ENCODE measurements at regions not wholly inside any gene's neighbourhood (a gene's known extent, or its start where the extent isn't known, plus 50 kb on each side); places are given as distances from the start of the nearest gene placed in this dataset.

- DNase-seq = no peak
Observed at GRCh38 chr7:18202315-18203045, 174.8 kb upstream of the PRPS1L1 start.

GRCh38 chr7:18206331-18206730 lies 178.7 kb upstream of the PRPS1L1 start:
- DNase-seq = no peak

GRCh38 chr7:18208921-18209320 lies 181.3 kb upstream of the PRPS1L1 start:
- DNase-seq = no peak

- DNase-seq = no peak
Observed at GRCh38 chr7:18210377-18210776, 182.7 kb upstream of the PRPS1L1 start.

GRCh38 chr7:18210788-18211187 lies 183.1 kb upstream of the PRPS1L1 start:
- DNase-seq = no peak

- DNase-seq = no peak
Observed at GRCh38 chr7:18212308-18212707, 184.7 kb upstream of the PRPS1L1 start.

GRCh38 chr7:18212758-18213157 lies 185.1 kb upstream of the PRPS1L1 start:
- no peak for DNase-seq

- no peak for DNase-seq
Observed at GRCh38 chr7:18213652-18214051, 186.0 kb upstream of the PRPS1L1 start.

GRCh38 chr7:18216270-18216669 lies 188.6 kb upstream of the PRPS1L1 start:
- no peak for DNase-seq

GRCh38 chr7:18221377-18222293 lies 194.0 kb upstream of the PRPS1L1 start:
- DNase-seq = no peak

- no peak for DNase-seq
Observed at GRCh38 chr7:18222636-18223035, 195.0 kb upstream of the PRPS1L1 start.

- no peak for DNase-seq
Observed at GRCh38 chr7:18224138-18224537, 196.5 kb upstream of the PRPS1L1 start.

- DNase-seq = no peak
Observed at GRCh38 chr7:18225067-18225466, 197.4 kb upstream of the PRPS1L1 start.

GRCh38 chr7:18226598-18226997 lies 199.0 kb upstream of the PRPS1L1 start:
- no peak for DNase-seq

- no peak for DNase-seq
Observed at GRCh38 chr7:18228686-18229085, 201.0 kb upstream of the PRPS1L1 start.

- DNase-seq = no peak
Observed at GRCh38 chr7:18230271-18230670, 202.6 kb upstream of the PRPS1L1 start.

GRCh38 chr7:18231854-18232253 lies 204.2 kb upstream of the PRPS1L1 start:
- DNase-seq = no peak

- DNase-seq = no peak
Observed at GRCh38 chr7:18234519-18234918, 206.9 kb upstream of the PRPS1L1 start.

- DNase-seq = no peak
Observed at GRCh38 chr7:18235819-18236218, 208.2 kb upstream of the PRPS1L1 start.

GRCh38 chr7:18239212-18239611 lies 211.6 kb upstream of the PRPS1L1 start:
- DNase-seq = no peak

- DNase-seq = no peak
Observed at GRCh38 chr7:18241543-18242231, 214.0 kb upstream of the PRPS1L1 start.

GRCh38 chr7:18243731-18244130 lies 216.1 kb upstream of the PRPS1L1 start:
- DNase-seq = no peak

GRCh38 chr7:18250133-18250532 lies 222.5 kb upstream of the PRPS1L1 start:
- no peak for DNase-seq

GRCh38 chr7:18257711-18258110 lies 230.1 kb upstream of the PRPS1L1 start:
- no peak for DNase-seq
